ENCODE measurements at regions not wholly inside any gene's neighbourhood (a gene's known extent, or its start where the extent isn't known, plus 50 kb on each side); places are given as distances from the start of the nearest gene placed in this dataset.
"Not testable (repeated sequence)": the region's sequence is repeated elsewhere in the genome, so short reads cannot be mapped to it uniquely, and the experiment has no call there.

- POLR2A ChIA-PET; CTCF ChIA-PET (ENCODE audit: low intra/inter-chr PET ratio, low total read pairs); H3K79me2 ChIP-seq (ENCODE audit: insufficient read depth, low read length); BruUV-seq (replicated peaks); DNase-seq (ENCODE audit: low spot score); ATAC-seq; H4K20me1 ChIP-seq (ENCODE audit: insufficient read depth, low read length); H3K4me2 ChIP-seq (ENCODE audit: low read depth, low read length); H3K36me3 ChIP-seq (replicated peaks in 1 of 2; ENCODE audit: control insufficient read depth in 1 of 2, insufficient read depth in 2 of 2, low read length in 2 of 2); FAIRE-seq; H2AFZ ChIP-seq (ENCODE audit: low read length); H3K9ac ChIP-seq (ENCODE audit: insufficient read depth, low read depth, low read length); H3K4me1 ChIP-seq (ENCODE audit: insufficient read depth, low read length); intact Hi-C loops (cut with micrococcal nuclease; ENCODE audit: unreplicated experiment); H3K4me3 ChIP-seq (replicated peaks in 1 of 3; ENCODE audit: insufficient read depth in 1 of 3, low read depth in 2 of 3, low read length in 3 of 3); H3K27ac ChIP-seq (ENCODE audit: extremely low read length, insufficient read depth, low read length); H3K27me3 ChIP-seq (ENCODE audit: control insufficient read depth in 1 of 2, insufficient read depth in 2 of 2, low read length in 2 of 2); in situ Hi-C loops (cut with HindIII; ENCODE audit: extremely low pct_ligation_motif_present, low pct_unique_long_range_greater_than_20kb): not testable (repeated sequence)
- H3K9me3 ChIP-seq (ENCODE audit: low read length) = peaks cover 16% of the 10 kb centered on the region
- whole genome bisulfite sequencing (ENCODE audit: low lambda C conversion rate) = 27% methylated on average over 6 of the region's 6 CpGs
Measured at GRCh38 chr4:179726491-179726890, 2284.3 kb upstream of the AGA start.

DNA sequence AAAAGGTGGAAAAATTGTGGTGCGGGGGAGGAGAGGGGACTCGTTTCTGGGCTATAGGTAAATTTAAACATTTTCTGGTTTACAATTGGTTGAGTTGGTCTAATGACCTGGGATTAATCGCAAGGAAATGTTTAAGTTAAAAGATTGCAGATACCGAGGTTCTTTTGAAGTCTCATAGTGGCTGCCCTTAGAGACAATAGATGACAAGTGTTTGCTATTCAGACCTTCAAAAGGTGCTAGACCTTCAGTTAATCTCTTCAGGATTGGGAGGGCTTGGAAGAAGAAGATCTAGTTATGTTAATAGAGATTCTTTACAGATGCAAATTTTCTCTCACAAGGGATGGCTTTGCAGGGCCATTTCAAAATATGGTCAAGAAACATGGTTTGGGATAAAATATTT, 2286.1 kb upstream of the AGA start:
- no peak for TF ChIP-seq ZNF367 (CRISPR knock-in tag; IDR thresholded peaks at IDR 0.05; ENCODE audit: borderline replicate concordance)
- no peak for TF ChIP-seq HBP1 (CRISPR knock-in tag; IDR thresholded peaks at IDR 0.05; ENCODE audit: low read depth)
- no peak for TF ChIP-seq POLR2G (IDR thresholded peaks at IDR 0.05; ENCODE audit: low read depth, low read length)
- TF ChIP-seq ZNF552 (CRISPR knock-in tag; IDR thresholded peaks at IDR 0.05; ENCODE audit: borderline replicate concordance) = no peak
- no peak for TF ChIP-seq JUNB (CRISPR knock-in tag; IDR thresholded peaks at IDR 0.05; ENCODE audit: borderline replicate concordance)
- Histone ChIP-seq H3K4me2 (ENCODE audit: low read depth, low read length) (no peak overlapping the region), H3K36me3 (replicated peaks in 1 of 2; ENCODE audit: control insufficient read depth in 1 of 2, insufficient read depth in 2 of 2, low read length in 2 of 2) (no peaks in the 10 kb centered on the region), H4K20me1 (ENCODE audit: insufficient read depth, low read length) (no peaks in the 10 kb centered on the region), H2AFZ (ENCODE audit: low read length) (no peak overlapping the region), H3K27ac (ENCODE audit: extremely low read length, insufficient read depth, low read length) (no peak overlapping the region), H3K79me2 (ENCODE audit: insufficient read depth, low read length) (no peaks in the 10 kb centered on the region), H3K4me1 (ENCODE audit: insufficient read depth, low read length) (no peaks in the 10 kb centered on the region), H3K9ac (ENCODE audit: insufficient read depth, low read depth, low read length) (no peak overlapping the region), H3K4me3 (replicated peaks in 1 of 3; ENCODE audit: insufficient read depth in 1 of 3, low read depth in 2 of 3, low read length in 3 of 3) (no peak overlapping the region), H3K27me3 (ENCODE audit: control insufficient read depth in 1 of 2, insufficient read depth in 2 of 2, low read length in 2 of 2) (no peaks in the 10 kb centered on the region), H3K9me3 (ENCODE audit: low read length) (peaks cover 16% of the 10 kb centered on the region)
- ChIA-PET POLR2A (no interaction called here), CTCF (ENCODE audit: low intra/inter-chr PET ratio, low total read pairs) (no interaction called here)
- FAIRE-seq (no peak), ATAC-seq (no peak), DNase-seq (ENCODE audit: low spot score) (no peak)
- BruUV-seq (replicated peaks) = no TSS peak
- WGBS (ENCODE audit: low lambda C conversion rate) = 17% methylated on average over 4 of the region's 4 CpGs
- intact Hi-C loops (cut with micrococcal nuclease; ENCODE audit: unreplicated experiment) (no loop called here), in situ Hi-C loops (cut with HindIII; ENCODE audit: extremely low pct_ligation_motif_present, low pct_unique_long_range_greater_than_20kb) (no loop called here)

- intact Hi-C loops (cut with micrococcal nuclease; ENCODE audit: unreplicated experiment); H3K79me2 ChIP-seq (ENCODE audit: insufficient read depth, low read length); H3K9ac ChIP-seq (ENCODE audit: insufficient read depth, low read depth, low read length); CTCF ChIA-PET (ENCODE audit: low intra/inter-chr PET ratio, low total read pairs); FAIRE-seq; H3K27me3 ChIP-seq (ENCODE audit: control insufficient read depth in 1 of 2, insufficient read depth in 2 of 2, low read length in 2 of 2); in situ Hi-C loops (cut with HindIII; ENCODE audit: extremely low pct_ligation_motif_present, low pct_unique_long_range_greater_than_20kb); H3K9me3 ChIP-seq (ENCODE audit: low read length); BruUV-seq (replicated peaks); H3K4me3 ChIP-seq (replicated peaks in 1 of 3; ENCODE audit: insufficient read depth in 1 of 3, low read depth in 2 of 3, low read length in 3 of 3); ATAC-seq; H3K4me1 ChIP-seq (ENCODE audit: insufficient read depth, low read length); H3K27ac ChIP-seq (ENCODE audit: extremely low read length, insufficient read depth, low read length); POLR2A ChIA-PET; H3K36me3 ChIP-seq (replicated peaks in 1 of 2; ENCODE audit: control insufficient read depth in 1 of 2, insufficient read depth in 2 of 2, low read length in 2 of 2); H4K20me1 ChIP-seq (ENCODE audit: insufficient read depth, low read length); H3K4me2 ChIP-seq (ENCODE audit: low read depth, low read length); DNase-seq (ENCODE audit: low spot score); H2AFZ ChIP-seq (ENCODE audit: low read length): not testable (repeated sequence)
- 33% methylated on average over 6 of the region's 6 CpGs for WGBS (ENCODE audit: low lambda C conversion rate)
Measured at GRCh38 chr4:179736820-179737219, 2294.6 kb upstream of the AGA start.

All from HepG2 (cell line).